ENCODE measurements at regions not wholly inside any gene's neighbourhood (a gene's known extent, or its start where the extent isn't known, plus 50 kb on each side); places are given as distances from the start of the nearest gene placed in this dataset.

- TF ChIP-seq, protein P1, sequence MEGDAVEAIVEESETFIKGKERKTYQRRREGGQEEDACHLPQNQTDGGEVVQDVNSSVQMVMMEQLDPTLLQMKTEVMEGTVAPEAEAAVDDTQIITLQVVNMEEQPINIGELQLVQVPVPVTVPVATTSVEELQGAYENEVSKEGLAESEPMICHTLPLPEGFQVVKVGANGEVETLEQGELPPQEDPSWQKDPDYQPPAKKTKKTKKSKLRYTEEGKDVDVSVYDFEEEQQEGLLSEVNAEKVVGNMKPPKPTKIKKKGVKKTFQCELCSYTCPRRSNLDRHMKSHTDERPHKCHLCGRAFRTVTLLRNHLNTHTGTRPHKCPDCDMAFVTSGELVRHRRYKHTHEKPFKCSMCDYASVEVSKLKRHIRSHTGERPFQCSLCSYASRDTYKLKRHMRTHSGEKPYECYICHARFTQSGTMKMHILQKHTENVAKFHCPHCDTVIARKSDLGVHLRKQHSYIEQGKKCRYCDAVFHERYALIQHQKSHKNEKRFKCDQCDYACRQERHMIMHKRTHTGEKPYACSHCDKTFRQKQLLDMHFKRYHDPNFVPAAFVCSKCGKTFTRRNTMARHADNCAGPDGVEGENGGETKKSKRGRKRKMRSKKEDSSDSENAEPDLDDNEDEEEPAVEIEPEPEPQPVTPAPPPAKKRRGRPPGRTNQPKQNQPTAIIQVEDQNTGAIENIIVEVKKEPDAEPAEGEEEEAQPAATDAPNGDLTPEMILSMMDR (IDR thresholded peaks at IDR 0.05), result no peak
- no peak for TF ChIP-seq POLR2AphosphoS5 (IDR thresholded peaks at IDR 0.05)
Measured at GRCh38 chr13:61777899-61778298, 362.2 kb upstream of the PCDH20 start.

Data from gastroesophageal sphincter (tissue), 3 donors.